MM.1S (cell line): ENCODE measurements at regions not wholly inside any gene's neighbourhood (a gene's known extent, or its start where the extent isn't known, plus 50 kb on each side); places are given as distances from the start of the nearest gene placed in this dataset.

ENCODE experiments used
- DNase-seq: peaks from one replicate; pipeline ENCODE4 v3.0.0-alpha.2; 2015
- H2AFZ ChIP-seq: fragments of 300-600 bp; sonication (generic); 2 replicates; pipeline ENCODE4 v1.6.0; 2016; ENCODE audit warnings: antibody characterized with exemption, low read length
- H3F3A ChIP-seq: fragments of 300-600 bp; sonication (generic); 2 replicates; pipeline ENCODE4 v1.6.1; 2016; ENCODE audit warnings: mild to moderate bottlenecking, antibody characterized with exemption, low read length, moderate library complexity, mixed read lengths; ENCODE audit not compliant: insufficient read depth
- H3K27ac ChIP-seq: fragments of 300-600 bp; sonication (generic); 2 replicates; pipeline ENCODE4 v1.5.1; 2016; ENCODE audit warnings: mild to moderate bottlenecking, low read length
- H3K27me3 ChIP-seq: fragments of 300-600 bp; sonication (generic); replicated peaks from 2 replicates; pipeline ENCODE4 v1.6.0; 2016; ENCODE audit warnings: low read length; ENCODE audit not compliant: insufficient read depth
- H3K36me3 ChIP-seq: fragments of 300-600 bp; sonication (generic); replicated peaks from 2 replicates; pipeline ENCODE4 v1.6.1; 2016; ENCODE audit warnings: mild to moderate bottlenecking, low read length, mixed read lengths; ENCODE audit not compliant: insufficient read depth
- H3K4me1 ChIP-seq: fragments of 300-600 bp; sonication (generic); 2 replicates; pipeline ENCODE4 v1.6.1; 2016; ENCODE audit warnings: low read length, mixed read lengths
- H3K4me2 ChIP-seq: fragments of 300-600 bp; sonication (generic); 2 replicates; pipeline ENCODE4 v1.6.0; 2016; ENCODE audit warnings: low read depth, low read length
- H3K4me3 ChIP-seq: fragments of 300-600 bp; sonication (generic); 2 replicates; pipeline ENCODE4 v1.5.1; 2016; ENCODE audit warnings: low read length, mixed read lengths
- H3K79me2 ChIP-seq: fragments of 300-600 bp; sonication (generic); 2 replicates; pipeline ENCODE4 v1.6.1; 2016; ENCODE audit warnings: mixed run types, low read length, mixed read lengths
- H3K9ac ChIP-seq: fragments of 300-600 bp; sonication (generic); 2 replicates; pipeline ENCODE4 v1.6.1; 2016; ENCODE audit warnings: low read length, mixed read lengths
- H3K9me2 ChIP-seq: fragments of 300-600 bp; sonication (generic); replicated peaks from 2 replicates; pipeline ENCODE4 v1.6.1; 2016; ENCODE audit warnings: mild to moderate bottlenecking, low read length, mixed read lengths; ENCODE audit not compliant: insufficient read depth
- H3K9me3 ChIP-seq: fragments of 300-600 bp; sonication (generic); replicated peaks from 2 replicates; pipeline ENCODE4 v1.6.1; 2016; ENCODE audit warnings: mild to moderate bottlenecking, low read length, mixed read lengths; ENCODE audit not compliant: insufficient read depth
- H4K20me1 ChIP-seq: fragments of 300-600 bp; sonication (generic); 2 replicates; pipeline ENCODE4 v1.6.1; 2016; ENCODE audit warnings: mild to moderate bottlenecking, low read length, moderate library complexity, mixed read lengths; ENCODE audit not compliant: insufficient read depth
- EZH2 ChIP-seq: fragments of 300-600 bp; sonication (generic); optimal IDR thresholded peaks from 2 replicates; pipeline ENCODE3; 2017; ENCODE audit warnings: low read depth, mild to moderate bottlenecking, antibody characterized with exemption, low read length, mixed read lengths
- EZH2phosphoT487 ChIP-seq: fragments of 300-600 bp; sonication (generic); IDR thresholded peaks from 2 replicates; pipeline ENCODE4 v1.6.1; 2018; ENCODE audit warnings: antibody characterized with exemption, low read length
- TF ChIP-seq, protein P1 (sequence below): fragments of 300-600 bp; sonication (generic); IDR thresholded peaks from 2 replicates; pipeline ENCODE4 v1.5.1; 2016; ENCODE audit warnings: antibody characterized with exemption, low read length, mixed read lengths

GRCh38 chr9:20280330-20280729, 342.0 kb downstream of the MLLT3 start:
- Histone ChIP-seq H3K4me3 (no peak overlapping the region), H3K27ac (no peak overlapping the region), H3K4me1 (no peaks in the 10 kb centered on the region), H3K9ac (no peak overlapping the region), H3K27me3 (no peaks in the 10 kb centered on the region), H2AFZ (no peak overlapping the region), H3K79me2 (no peaks in the 10 kb centered on the region), H3K9me3 (no peaks in the 10 kb centered on the region), H3K9me2 (no peaks in the 10 kb centered on the region), H3K36me3 (no peaks in the 10 kb centered on the region), H3K4me2 (no peak overlapping the region), H3F3A (no peaks in the 10 kb centered on the region), H4K20me1 (no peaks in the 10 kb centered on the region)
- no peak for DNase-seq
- TF ChIP-seq EZH2phosphoT487, result no peak
- TF ChIP-seq EZH2, result no peak
- TF ChIP-seq, protein P1, sequence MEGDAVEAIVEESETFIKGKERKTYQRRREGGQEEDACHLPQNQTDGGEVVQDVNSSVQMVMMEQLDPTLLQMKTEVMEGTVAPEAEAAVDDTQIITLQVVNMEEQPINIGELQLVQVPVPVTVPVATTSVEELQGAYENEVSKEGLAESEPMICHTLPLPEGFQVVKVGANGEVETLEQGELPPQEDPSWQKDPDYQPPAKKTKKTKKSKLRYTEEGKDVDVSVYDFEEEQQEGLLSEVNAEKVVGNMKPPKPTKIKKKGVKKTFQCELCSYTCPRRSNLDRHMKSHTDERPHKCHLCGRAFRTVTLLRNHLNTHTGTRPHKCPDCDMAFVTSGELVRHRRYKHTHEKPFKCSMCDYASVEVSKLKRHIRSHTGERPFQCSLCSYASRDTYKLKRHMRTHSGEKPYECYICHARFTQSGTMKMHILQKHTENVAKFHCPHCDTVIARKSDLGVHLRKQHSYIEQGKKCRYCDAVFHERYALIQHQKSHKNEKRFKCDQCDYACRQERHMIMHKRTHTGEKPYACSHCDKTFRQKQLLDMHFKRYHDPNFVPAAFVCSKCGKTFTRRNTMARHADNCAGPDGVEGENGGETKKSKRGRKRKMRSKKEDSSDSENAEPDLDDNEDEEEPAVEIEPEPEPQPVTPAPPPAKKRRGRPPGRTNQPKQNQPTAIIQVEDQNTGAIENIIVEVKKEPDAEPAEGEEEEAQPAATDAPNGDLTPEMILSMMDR, result no peak

DNA sequence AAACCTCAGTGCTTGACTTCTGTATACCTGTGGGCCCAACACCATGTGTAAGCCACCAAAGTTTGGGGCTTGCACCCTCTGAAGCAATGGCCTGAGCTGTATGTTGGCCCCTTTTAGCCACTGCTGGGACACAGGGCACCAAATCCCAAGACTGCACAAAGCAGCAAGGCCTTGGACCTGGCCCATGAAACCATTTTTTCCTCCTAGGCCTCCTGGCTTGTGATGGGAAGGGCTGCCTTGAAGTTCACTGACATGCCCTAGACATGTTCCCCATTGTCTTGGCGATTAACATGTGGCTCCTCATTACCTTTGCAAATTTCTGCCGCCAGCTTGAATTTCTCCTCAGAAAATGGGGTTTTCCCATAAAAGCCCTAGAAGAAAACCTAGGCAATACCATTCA, 345.5 kb downstream of the MLLT3 start:
- TF ChIP-seq, protein P1, result no peak
- TF ChIP-seq EZH2 (no peak), EZH2phosphoT487 (no peak)
- H3K36me3 ChIP-seq, result no peaks in the 10 kb centered on the region
- H3K9me2 ChIP-seq, result no peaks in the 10 kb centered on the region
- no peaks in the 10 kb centered on the region for H3K4me1 ChIP-seq
- no peak overlapping the region for H2AFZ ChIP-seq
- no peak for DNase-seq
- no peak overlapping the region for H3K9ac ChIP-seq
- H3K27ac ChIP-seq, result no peak overlapping the region
- H3K4me2 ChIP-seq, result no peak overlapping the region
- no peak overlapping the region for H3K4me3 ChIP-seq
- no peaks in the 10 kb centered on the region for H3K9me3 ChIP-seq
- no peaks in the 10 kb centered on the region for H4K20me1 ChIP-seq
- no peaks in the 10 kb centered on the region for H3K27me3 ChIP-seq
- no peaks in the 10 kb centered on the region for H3K79me2 ChIP-seq
- no peaks in the 10 kb centered on the region for H3F3A ChIP-seq

- DNase-seq, result no peak
- H3K27me3 ChIP-seq, result no peaks in the 10 kb centered on the region
- no peak for TF ChIP-seq EZH2phosphoT487
- TF ChIP-seq, protein P1, result no peak
- no peak for TF ChIP-seq EZH2
These were observed 350.6 kb downstream of the MLLT3 start for GRCh38 chr9:20271723-20272122.

More at GRCh38 chr9:20271723-20272122, 350.6 kb downstream of the MLLT3 start:
- Histone ChIP-seq H3K4me3 (no peak overlapping the region), H3F3A (no peaks in the 10 kb centered on the region), H3K4me2 (no peak overlapping the region), H3K36me3 (no peaks in the 10 kb centered on the region), H4K20me1 (no peaks in the 10 kb centered on the region), H3K9me3 (no peaks in the 10 kb centered on the region), H3K79me2 (no peaks in the 10 kb centered on the region), H3K9ac (no peak overlapping the region), H3K4me1 (no peaks in the 10 kb centered on the region), H3K27ac (no peak overlapping the region), H3K9me2 (no peaks in the 10 kb centered on the region), H2AFZ (no peak overlapping the region)
